Activated CD4-positive, alpha-beta T cell treated with anti-CD3 and anti-CD28 coated beads for 4 hours (primary cell): ENCODE measurements at regions not wholly inside any gene's neighbourhood (a gene's known extent, or its start where the extent isn't known, plus 50 kb on each side); places are given as distances from the start of the nearest gene placed in this dataset.
"Not testable (repeated sequence)": the region's sequence is repeated elsewhere in the genome, so short reads cannot be mapped to it uniquely, and the experiment has no call there.

Experiments
- DNase-seq, 2 donors: peaks; one replicate each; pipeline ENCODE4 v3.0.0-alpha.2; 2020

DNA sequence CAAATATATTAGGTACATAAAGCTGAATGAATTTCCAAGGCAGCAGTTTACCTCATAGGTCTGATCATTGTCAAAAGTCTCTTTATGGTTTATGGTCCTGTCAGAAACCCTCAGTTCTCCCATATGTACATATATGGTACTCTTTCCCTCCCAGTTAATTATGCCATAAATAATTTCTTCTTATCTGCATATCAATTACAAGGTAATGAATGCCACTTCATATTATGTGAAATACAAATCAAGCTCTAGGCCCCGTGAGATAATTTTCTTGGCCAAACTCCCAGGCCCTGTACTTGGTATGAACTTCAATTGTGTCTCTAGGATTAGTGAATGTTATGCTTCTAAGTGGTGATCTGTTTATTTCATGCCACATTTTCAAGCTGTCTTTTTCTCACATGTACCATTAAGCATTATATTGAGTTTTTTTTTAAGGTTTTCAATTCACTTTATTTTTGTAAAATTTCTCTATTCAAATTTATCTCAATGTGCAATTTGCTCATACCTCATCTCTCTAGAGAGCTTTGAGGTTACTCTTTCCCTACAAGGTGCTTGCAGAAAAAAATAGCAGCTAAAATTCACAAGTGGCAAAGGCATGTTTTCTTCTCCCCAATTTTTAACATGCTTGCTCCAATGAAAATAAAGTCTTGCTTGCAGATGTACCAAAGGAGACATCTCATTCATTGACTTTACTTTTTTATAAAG lies 430.6 kb upstream of the VRK2 start:
- no peak for DNase-seq

DNA sequence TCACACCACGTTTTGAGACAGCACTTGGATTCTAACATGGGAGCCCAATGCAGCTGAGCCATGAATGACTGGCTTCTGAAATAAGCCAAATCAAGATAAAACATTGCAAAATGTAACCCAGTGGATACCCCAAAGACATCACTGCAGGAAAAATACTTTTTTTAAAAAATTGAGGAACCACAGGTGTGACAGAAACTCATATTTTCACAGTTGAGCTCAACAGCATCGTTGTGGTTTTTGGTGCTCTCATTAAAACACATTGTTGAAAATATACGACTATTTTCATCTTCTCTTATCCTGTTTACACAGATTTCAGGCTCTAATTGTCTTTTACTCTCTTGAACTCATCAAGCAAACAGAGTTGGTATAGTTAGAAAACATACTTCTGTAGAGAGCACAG lies 429.3 kb upstream of the VRK2 start:
- DNase-seq: no peak

DNA sequence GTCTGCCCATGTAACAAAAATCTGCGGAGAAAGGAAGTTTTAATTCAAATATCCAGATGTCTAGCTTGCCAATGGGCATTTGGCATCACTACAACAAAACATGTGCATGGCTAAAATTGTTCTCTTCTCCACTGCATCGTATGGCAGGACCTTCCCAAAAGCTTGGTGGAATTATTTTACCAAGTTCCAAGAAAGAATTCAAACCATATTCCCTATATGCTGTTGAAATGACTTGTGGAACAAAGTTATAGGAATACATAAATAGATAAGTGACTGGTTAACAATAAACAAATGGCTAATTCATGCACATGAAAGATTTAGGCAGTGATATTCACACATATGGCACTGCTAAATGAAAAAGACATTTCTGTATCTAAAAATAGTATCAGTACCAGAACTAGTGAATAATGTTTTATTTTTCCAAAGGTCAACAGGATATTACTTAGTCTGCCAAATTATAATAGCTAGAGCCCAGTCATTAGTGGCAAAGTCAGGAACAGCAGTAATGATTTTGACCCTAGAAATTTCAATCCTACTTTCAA lies 425.4 kb upstream of the VRK2 start:
- DNase-seq: no peak

DNA sequence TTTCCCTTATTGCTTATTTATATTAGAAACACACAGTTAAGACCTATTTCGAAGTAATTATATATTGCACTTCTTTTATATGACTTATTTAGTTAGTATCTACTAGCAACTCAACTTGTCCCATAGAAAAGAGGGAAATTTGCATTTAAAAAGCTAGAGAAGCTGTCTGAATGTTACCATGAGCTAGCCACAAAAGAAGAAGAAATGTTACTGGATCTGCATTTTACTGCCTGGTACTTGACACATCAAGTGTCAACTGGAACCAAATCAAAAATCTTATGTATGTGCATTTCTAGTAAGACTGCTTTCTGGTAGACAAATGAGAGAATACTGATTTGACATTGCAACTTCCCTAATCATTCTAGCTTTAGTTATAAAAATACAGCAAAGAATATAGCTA lies 424.6 kb upstream of the VRK2 start:
- DNase-seq: no peak

DNA sequence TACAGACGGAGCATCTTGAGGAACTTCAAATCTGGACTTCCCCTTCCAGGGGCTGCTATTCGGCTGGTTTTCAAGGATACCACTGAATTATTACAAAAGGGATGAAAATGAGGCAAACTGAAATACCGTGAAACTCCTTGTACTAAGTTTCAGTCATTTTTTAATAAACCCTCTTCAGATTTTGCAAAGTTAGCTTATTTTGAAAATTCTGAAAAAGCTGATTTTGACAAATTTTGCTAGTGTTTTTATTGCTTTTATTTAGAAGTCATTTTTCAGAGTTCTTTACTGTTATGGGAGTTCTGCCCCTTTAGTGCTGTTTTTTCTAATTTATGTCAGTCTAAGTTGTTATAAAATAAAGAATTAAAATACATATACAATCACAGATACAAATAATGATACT lies 390.4 kb upstream of the VRK2 start:
- DNase-seq: no peak

DNA sequence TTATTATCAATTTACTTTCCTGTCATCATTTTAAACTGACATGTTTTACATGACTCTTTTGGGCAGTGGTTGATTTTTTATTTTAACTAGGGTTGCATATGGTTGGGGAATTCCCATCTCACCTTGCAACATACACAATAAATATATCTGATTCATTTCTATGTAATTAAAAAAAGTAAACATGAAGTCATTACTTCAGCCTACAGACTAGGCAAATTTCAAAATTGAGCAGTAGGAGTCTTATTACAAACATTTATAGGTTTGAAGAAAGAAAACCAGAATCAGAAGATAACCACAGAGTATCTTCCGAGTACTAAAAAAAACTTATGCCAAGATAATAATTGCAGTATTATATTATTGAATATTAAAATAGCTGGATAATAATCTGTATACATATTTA lies 377.0 kb upstream of the VRK2 start:
- no peak for DNase-seq

DNA sequence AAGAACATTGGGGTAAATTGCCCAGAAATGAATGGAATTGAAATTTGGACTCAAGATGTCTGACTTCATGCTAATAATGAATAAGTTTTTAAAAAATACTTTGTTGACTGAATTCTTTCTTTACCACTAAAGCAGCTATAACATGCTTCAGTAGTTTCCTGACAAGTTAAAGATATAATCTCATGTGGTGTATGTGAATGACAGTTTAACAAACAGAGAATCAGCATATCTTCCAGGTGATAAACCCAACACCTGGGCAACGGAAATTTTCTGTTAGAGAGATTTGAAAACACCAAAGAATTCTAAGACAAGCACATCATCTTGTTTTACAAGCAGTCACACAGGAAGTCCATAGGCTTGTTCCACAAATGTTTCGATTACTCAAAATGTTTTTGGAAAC lies 372.6 kb upstream of the VRK2 start:
- no peak for DNase-seq

DNA sequence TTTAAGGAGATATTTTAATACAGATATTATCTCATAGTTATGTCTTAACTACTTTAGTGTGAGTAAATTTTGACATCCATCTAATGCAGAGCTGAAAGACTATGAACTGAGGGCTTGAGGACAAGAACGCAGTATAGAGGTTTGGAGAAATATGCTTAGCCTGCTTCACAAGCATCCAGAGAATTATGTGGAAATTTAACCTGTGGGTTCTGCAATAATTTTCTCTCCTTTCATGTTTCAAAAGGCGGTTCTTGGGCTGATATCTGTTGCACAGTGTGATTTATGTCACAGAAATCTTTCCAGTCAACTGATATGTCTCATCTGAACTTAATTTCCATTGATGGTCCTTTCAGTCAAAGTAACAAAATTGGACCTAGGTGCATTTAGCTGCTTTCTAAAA lies 371.9 kb upstream of the VRK2 start:
- DNase-seq: no peak

DNA sequence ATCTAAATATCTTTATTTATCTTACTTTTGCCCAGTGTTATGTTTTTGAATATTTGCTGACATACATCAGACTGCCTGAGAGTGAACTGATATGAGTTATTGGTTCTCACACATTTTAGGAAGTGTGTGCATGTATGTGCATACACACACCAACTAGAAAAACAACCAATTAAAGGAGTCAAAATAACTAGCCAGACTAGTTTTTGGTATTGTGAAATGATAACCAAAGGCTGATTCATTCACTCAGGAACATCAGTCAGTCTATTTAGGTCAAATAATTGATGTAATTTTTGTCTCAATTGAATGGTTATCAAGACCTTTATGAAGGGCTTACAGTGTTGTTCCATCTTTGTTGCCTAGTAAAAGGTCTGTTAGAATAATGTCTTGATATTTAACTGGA lies 369.3 kb upstream of the VRK2 start:
- no peak for DNase-seq

DNA sequence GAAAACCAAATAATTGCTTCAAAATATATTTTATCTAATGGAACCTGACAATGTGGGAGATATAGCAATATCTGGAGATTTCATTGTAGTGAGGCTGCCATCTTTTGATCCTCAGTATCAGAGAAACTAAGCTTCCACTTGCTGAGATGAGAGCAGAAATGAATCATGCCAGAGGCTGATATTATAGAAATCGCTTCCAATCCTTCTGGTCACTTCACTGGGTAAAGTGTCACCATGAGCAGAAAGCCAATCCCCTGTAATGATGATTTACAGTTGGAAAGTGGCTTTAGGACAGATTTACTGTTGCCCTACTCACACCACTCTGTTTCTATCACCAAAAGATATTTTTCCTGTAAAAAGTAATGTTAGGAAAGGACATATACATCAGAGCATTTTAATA lies 365.0 kb upstream of the VRK2 start:
- DNase-seq: no peak

DNA sequence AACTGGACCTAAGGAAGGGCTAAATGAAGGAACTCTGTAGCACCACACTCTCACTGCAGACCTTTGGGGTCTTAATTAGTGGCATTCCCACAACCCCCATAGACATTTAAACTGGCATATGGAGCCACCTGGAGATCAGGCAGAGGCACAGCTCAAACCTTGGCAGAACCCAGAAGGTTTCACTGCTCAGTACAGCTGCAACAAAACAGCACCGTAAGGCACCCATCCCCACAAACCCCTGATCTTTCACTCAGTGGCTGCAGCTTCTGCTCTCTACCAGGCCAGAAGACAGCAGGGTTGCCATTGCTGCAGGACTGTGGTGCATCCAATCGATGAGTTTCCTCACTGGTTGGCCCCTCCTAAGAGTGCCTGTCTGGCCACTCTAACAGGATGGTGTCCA lies 361.6 kb upstream of the VRK2 start:
- no peak for DNase-seq

DNA sequence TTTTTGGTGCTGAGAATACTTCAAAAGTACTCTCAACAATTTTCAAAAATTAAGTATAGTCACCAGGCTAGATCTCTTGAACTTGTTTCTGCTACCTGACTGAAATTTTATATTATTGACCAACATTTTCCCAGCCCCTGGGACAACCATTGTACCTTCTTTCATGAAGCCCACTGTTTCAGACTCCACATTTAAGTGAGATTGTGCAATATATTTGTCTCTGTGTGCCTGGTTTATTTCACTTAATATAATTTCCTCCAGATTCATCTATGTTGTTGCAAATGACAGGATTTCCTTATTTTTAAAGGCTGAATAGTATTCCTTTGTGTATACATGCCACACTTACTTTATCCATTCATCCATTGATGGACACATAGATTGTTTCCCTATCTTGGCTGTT lies 354.2 kb upstream of the VRK2 start:
- DNase-seq: no peak

DNA sequence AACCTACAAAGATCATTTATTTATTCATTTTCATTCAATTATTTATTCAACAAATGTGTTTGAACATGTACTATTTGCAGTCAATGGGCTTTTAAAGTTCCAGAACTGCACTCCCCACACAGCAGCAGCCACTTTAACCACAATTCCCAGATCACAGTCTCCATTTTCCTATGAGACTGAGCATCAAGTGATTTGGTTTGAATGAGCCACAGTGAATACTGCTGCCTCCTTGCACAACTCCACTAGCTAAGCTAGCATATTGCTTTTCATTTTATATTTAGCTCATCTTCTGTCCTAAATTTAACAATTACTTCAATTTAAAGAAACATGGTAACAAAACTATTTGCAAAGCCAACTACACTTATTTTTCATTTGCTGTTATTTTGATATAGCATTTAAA lies 353.4 kb upstream of the VRK2 start:
- no peak for DNase-seq

DNA sequence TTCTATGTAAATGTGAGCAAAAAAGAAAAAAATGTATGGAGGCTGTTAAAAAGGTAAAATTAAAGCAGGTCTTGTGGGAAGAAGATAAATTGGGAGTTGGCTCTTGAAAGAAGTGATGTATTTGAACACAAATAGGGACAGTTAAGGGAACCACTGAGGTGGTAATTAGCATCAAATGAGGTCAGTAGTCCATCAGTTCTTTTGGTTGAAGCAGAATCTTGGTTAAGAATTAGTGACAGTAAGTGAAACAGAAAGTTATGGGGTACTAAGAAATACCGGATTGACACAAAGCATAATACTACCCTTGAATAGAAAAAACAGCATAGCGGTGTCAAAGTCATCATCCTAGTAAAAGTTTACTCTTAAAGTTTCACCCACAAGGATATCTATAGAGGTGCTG lies 352.6 kb upstream of the VRK2 start:
- DNase-seq: no peak

DNA sequence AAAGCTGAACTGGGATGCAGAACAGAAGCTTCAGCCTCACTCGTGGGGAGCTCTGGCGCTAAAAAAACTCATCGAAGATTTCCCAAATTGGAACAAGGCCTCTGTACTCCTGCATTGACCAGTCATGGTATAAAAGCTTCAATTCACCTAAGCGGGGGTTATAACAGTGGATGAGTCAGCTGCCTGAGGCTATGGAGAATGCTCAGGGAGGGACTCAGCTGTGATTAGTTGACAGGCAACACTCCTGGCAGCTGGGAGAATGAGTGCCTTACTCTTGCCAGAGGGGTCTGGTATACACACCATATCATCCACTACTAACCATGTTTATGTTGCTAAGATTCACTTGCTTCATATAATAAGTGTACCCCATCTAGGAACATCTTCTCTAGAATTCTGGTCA lies 350.6 kb upstream of the VRK2 start:
- no peak for DNase-seq

DNA sequence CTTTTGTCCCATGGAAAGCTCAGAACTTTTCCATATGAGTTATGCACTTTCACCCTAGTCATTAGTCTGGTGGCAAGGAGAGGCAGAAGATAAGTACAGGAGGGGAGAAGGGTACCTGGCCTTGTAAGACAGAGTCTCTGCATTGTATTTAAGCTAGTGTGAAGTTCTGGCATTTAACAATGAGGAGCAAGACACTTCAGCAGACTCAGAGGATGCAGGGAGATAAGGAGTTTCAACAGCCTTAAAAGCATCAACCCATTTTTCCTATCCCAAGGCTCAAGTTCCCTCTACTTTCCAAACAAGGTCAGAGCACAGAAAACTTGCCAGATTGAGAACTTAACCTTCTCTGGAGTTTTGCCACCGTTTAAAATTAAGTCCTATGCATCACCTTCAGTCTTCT lies 348.2 kb upstream of the VRK2 start:
- no peak for DNase-seq

DNA sequence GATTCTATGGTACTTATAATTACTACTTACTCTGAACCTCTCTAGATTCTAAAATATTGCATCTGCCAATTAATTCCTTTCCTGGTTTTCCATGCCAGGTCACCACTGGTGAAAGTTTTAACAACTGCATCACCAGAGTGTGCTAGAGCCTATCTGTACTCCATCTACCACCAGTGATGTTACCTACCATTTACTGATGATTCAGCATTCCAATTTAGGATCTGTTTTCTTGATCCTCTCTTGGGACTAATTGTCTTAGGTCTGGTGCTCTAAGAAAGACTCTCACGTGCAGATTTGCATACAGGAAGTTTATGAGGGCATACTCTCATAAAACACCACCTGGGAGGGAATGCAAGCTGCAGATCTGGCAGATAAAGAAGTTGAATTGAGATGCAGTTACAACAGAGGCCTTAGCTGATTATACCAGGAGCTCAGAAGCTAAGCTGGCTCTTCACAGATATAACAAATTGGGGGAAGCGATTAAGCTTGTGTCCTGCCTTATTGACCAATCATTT lies 347.6 kb upstream of the VRK2 start:
- no peak for DNase-seq

DNA sequence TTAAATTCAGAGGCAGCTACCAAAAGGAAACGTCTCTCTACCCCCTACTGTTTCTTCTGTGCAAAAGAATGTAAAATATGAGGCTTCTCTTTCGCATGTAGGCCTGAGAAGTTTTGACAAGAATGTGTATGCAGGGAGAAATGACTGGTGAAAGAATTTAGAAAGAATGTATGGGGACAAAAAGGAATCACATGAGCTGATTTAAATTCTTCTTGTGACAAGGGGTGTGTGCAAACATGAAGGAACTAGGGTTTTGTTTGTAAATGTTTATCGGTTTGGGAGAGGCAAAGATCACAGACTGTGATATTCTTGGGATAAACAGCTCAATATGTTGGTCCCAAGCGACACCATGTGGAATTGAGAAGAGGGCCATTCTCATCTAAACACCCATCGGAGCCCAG lies 345.2 kb upstream of the VRK2 start:
- no peak for DNase-seq

DNA sequence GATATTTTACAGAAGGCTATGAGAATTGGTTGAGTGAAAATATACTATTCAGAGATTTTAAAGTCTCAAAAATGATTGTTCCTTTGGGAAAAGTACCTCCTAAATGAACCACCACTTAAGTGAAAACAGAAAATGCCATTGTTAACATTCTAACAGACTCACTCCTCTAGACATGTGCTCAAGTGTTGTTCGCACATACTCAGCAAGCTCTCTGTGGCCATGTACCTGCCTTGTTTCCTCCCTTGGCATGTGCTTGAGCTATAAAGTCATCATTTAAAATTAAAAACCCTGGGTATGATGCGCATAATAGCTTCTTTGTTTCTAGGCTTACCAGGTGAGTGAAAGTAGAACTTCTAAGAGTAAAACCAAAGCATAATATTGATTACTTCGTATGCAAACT lies 343.2 kb upstream of the VRK2 start:
- no peak for DNase-seq

DNA sequence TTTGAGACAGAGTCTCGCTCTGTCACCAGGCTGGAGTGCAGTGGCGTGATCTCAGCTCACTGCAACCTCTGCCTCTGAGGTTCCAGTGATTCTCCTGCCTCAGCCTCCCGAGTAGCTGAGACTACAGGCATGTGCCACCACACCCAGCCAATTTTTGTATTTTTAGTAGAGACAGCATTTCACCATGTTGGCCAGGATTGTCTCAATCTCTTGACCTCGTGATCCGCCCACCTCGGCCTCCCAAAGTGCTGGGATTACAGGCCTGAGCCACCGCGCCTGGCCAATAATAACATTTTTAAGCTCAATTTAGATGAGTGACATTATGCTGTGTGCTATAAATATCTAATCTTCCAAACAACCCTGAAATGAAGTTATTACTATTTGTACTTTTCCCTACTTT lies 338.8 kb upstream of the VRK2 start:
- not testable (repeated sequence) for DNase-seq

DNA sequence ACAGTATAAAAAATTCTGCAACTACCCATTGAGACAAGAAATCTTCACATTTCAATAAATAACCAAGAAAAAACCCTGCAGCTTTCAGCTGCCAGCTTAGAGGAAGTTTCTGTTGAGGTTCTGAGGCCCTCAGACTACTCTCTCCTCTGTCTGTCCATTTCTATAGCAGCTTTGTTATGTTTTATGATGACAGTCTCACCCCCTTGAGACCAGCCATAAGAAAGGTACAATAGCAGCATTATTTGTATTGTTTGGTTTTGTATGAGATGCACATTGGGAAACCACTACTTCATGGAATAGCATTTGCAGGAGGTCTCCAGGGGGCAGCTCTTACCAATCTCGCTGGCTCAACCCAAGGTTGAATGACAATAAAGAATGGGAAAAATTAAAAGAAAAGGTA lies 334.6 kb upstream of the VRK2 start:
- no peak for DNase-seq

DNA sequence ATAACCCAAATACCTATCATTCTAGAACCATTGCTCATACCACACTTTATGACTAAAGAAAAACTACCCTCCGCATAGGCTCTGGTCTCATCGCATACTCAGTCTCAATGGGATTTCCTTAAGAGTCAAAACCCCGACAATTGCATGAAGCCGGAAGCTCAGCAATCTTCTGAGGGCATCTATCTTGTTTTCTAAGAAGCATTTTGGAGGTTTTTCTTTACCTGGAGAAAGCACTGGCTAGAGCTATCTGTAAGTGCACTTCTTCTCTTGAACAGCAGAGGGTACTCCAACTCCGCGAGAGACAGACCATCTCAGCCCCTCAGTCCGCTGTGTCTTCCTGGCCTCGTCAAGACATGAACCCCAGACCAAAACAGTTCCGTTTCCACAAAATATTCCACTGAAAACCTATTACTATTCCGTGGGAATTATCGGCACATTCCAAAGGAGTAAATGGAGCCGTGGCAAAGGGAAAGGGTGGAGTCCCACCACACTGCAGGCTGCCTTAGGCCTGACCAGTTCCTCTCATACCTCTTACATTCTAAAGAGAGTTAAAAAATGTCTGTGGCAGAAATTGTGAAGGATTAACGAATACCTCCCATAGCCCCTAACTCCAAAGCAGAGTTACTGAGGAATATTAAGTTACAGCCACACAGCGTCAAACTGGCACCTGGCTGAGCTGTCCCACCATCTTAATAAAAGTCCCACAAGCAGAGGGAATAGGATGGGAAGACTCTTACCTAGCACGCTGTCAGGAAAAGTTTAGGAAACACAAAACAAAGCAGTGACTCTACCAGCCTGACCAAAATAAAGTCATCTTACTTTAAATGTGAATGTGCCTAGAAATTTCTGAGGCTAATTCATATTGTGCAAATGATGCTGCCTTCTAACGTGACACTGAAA lies 325.6 kb upstream of the VRK2 start:
- DNase-seq: peak; percentile 2 to 4

DNA sequence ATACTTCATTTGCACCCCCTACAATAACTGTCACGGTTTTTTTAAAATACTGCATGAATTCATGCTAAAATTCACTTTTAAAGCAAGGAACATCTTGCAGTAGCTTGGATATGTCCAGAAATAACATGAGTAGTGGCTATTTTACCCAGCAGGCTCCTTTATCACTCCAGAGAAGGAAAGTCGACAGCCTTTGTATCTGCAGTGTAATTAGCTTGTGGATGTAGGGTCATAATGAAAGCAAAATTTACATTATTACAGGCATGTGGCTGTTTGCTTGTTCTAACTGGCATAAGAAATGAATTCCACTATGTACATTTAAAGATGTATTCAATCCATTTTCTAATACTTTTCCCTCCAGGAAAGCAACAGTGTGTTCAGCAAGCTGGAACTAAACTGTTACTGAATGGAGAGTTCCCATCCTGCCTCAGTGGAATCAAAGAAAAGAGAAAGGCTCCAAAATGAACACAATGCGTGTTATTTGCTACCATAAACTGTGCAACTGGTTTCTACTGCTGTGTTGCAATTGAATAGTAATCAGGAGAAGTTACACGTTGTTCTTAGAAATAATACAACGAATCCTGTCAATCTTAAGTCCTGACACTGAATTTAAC lies 321.2 kb upstream of the VRK2 start:
- DNase-seq: no peak

DNA sequence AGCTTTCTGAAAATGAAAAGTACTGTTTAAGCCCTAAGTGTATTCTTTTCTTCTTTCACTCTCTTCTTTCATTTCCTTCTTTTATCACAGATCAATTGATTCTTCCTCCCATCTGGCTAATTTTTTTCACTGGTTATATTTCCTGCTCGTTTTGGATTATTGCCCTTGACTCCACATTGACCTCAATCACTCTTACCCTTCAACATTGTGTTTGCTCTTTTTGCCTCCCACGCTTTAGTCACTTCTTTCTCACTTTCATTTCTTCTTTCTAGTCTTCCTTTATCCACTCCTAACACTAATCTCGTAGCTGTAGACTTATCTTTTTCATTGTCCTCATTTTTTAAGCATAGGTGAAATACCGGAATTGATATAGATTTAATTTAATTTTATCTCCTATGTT lies 320.3 kb upstream of the VRK2 start:
- no peak for DNase-seq
